ENCODE measurements at regions not wholly inside any gene's neighbourhood (a gene's known extent, or its start where the extent isn't known, plus 50 kb on each side); places are given as distances from the start of the nearest gene placed in this dataset.
A peak's percentile ranks its signal among the peaks of the same experiment; 100 is the strongest.

DNA sequence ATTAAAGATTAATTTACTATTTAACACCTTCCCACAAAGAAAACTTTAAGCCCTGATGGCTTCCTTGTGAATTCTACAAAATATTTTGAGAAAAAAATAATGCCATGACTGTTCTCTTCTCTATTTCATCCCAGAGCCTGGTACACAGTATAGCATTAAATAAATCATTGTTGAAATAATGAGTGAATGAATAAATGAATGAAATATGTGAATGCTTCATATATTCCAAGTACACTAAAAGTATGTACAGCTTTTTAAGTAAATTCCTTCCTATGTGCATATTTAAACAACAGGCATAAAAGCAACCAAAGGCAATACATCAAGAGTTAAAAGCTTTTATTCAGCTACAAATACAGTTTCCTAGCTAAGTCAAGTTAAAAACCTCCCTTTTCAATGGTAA lies 144.9 kb upstream of the CCDC196 start:
- BruUV-seq (replicated peaks), result no TSS peak
- no peak overlapping the region for H3K27ac Mint-ChIP-seq (ENCODE audit: low read depth, unreplicated experiment)
- ChIA-PET CTCF (no interaction called here), POLR2A (no interaction called here)
- TF ChIP-seq, protein P1, sequence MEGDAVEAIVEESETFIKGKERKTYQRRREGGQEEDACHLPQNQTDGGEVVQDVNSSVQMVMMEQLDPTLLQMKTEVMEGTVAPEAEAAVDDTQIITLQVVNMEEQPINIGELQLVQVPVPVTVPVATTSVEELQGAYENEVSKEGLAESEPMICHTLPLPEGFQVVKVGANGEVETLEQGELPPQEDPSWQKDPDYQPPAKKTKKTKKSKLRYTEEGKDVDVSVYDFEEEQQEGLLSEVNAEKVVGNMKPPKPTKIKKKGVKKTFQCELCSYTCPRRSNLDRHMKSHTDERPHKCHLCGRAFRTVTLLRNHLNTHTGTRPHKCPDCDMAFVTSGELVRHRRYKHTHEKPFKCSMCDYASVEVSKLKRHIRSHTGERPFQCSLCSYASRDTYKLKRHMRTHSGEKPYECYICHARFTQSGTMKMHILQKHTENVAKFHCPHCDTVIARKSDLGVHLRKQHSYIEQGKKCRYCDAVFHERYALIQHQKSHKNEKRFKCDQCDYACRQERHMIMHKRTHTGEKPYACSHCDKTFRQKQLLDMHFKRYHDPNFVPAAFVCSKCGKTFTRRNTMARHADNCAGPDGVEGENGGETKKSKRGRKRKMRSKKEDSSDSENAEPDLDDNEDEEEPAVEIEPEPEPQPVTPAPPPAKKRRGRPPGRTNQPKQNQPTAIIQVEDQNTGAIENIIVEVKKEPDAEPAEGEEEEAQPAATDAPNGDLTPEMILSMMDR (IDR thresholded peaks at IDR 0.05; ENCODE audit: unreplicated experiment), result no peak
- DNase-seq (ENCODE audit: unreplicated experiment), result no peak
- no peaks in the 10 kb centered on the region for H3K27me3 Mint-ChIP-seq (ENCODE audit: insufficient read depth, unreplicated experiment)
- H3K4me3 Mint-ChIP-seq (ENCODE audit: unreplicated experiment), result no peak overlapping the region
- H3K36me3 Mint-ChIP-seq (ENCODE audit: insufficient read depth, unreplicated experiment), result no peaks in the 10 kb centered on the region
- peaks cover 5% of the 10 kb centered on the region for H3K4me1 Mint-ChIP-seq (ENCODE audit: insufficient read depth, unreplicated experiment)
- no peaks in the 10 kb centered on the region for H3K9me3 Mint-ChIP-seq (ENCODE audit: unreplicated experiment)
- intact Hi-C loops (cut with micrococcal nuclease), result no loop called here

DNA sequence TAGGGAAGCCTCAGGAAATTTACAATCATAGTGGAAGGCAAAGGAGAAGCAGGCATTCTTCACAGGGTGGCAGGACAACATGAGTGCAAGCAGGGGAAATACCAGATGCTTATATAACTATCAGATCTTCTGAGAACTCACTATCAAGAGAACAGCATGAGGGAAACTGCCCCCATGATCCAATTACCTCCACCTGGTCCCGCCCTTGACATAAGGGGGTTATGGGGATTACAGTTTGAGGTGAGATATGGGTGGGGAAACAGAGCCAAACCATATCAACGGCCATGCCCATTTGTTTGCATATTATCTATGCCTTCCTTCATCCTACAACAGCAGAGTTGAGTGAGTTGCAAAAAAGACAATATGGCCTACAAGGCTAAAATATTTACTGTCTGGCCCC lies 140.2 kb upstream of the CCDC196 start:
- CTCF ChIA-PET, result no interaction called here
- intact Hi-C loops (cut with micrococcal nuclease), result no loop called here
- H3K4me3 Mint-ChIP-seq (ENCODE audit: unreplicated experiment), result no peak overlapping the region
- H3K4me1 Mint-ChIP-seq (ENCODE audit: insufficient read depth, unreplicated experiment), result peaks cover 5% of the 10 kb centered on the region
- H3K36me3 Mint-ChIP-seq (ENCODE audit: insufficient read depth, unreplicated experiment), result no peaks in the 10 kb centered on the region
- BruUV-seq (replicated peaks), result no TSS peak
- POLR2A ChIA-PET, result no interaction called here
- TF ChIP-seq, protein P1 (IDR thresholded peaks at IDR 0.05; ENCODE audit: unreplicated experiment), result no peak
- H3K27me3 Mint-ChIP-seq (ENCODE audit: insufficient read depth, unreplicated experiment), result no peaks in the 10 kb centered on the region
- H3K9me3 Mint-ChIP-seq (ENCODE audit: unreplicated experiment), result peaks cover 23% of the 10 kb centered on the region
- no peak for DNase-seq (ENCODE audit: unreplicated experiment)
- no peak overlapping the region for H3K27ac Mint-ChIP-seq (ENCODE audit: low read depth, unreplicated experiment)

DNA sequence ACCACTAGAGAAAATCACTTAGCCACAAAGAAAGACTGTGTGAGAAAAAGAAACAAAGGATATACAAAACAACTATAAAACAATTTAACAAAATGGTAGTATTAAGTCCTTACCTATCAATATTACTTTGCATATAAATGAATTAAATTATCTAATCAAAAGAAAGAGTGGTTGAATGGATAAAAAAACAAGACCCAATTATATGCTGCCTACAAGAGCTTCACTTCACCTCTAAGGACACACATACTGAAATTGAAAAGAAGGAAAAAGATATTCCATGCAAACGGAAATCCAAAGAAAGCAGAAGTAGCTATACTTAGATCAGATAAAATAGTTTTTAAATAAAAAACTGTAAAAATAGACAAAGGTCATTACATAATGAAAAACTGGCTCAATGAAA lies 134.9 kb upstream of the CCDC196 start:
- intact Hi-C loops (cut with micrococcal nuclease), result no loop called here
- H3K9me3 Mint-ChIP-seq (ENCODE audit: unreplicated experiment), result peaks cover 29% of the 10 kb centered on the region
- H3K4me3 Mint-ChIP-seq (ENCODE audit: unreplicated experiment), result no peak overlapping the region
- no peaks in the 10 kb centered on the region for H3K4me1 Mint-ChIP-seq (ENCODE audit: insufficient read depth, unreplicated experiment)
- H3K27me3 Mint-ChIP-seq (ENCODE audit: insufficient read depth, unreplicated experiment), result no peaks in the 10 kb centered on the region
- H3K36me3 Mint-ChIP-seq (ENCODE audit: insufficient read depth, unreplicated experiment), result no peaks in the 10 kb centered on the region
- TF ChIP-seq, protein P1 (IDR thresholded peaks at IDR 0.05; ENCODE audit: unreplicated experiment), result no peak
- BruUV-seq (replicated peaks), result no TSS peak
- H3K27ac Mint-ChIP-seq (ENCODE audit: low read depth, unreplicated experiment), result no peak overlapping the region
- DNase-seq (ENCODE audit: unreplicated experiment), result no peak
- ChIA-PET CTCF (interaction anchor here (0.6 to 2.6 kb wide), 3 partner anchors 8 to 936 kb away, joined by 3 to 24 read pairs (median 4); no protein-coding TSS in a partner anchor), POLR2A (no interaction called here)

DNA sequence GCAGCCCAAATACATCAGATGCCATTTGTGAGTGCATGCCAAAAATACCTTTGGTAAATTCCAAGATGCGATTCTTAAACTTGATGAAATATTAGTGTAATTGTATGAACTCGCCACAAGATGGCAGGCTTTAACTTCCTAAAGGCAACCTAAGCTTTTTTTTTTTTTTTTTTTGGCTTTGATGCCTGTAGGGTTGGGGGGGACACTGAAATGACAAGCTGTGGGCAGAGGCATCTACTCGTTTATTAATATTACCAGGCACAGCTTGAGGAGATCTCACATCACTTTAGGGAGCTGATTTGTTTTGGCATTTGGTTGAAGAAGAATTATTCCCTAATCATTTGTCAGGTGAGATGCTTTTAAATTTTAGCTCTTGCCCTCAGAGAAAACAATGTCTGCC lies 126.7 kb upstream of the CCDC196 start:
- CTCF ChIA-PET, result interaction anchor here (0.6 to 6.5 kb wide), 64 partner anchors 9 to 1389 kb away, joined by 3 to 103 read pairs (median 4); partner anchors contain the start of genes ATP6V1D and EIF2S1
- POLR2A ChIA-PET, result interaction anchor here (0.6 to 1.0 kb wide), 2 partner anchors 10 to 284 kb away, joined by 3 to 5 read pairs; no protein-coding TSS in a partner anchor
- Mint-ChIP-seq H3K36me3 (ENCODE audit: insufficient read depth, unreplicated experiment) (no peaks in the 10 kb centered on the region), H3K27me3 (ENCODE audit: insufficient read depth, unreplicated experiment) (no peaks in the 10 kb centered on the region), H3K4me3 (ENCODE audit: unreplicated experiment) (no peak overlapping the region), H3K27ac (ENCODE audit: low read depth, unreplicated experiment) (no peak overlapping the region), H3K9me3 (ENCODE audit: unreplicated experiment) (peaks cover 3% of the 10 kb centered on the region), H3K4me1 (ENCODE audit: insufficient read depth, unreplicated experiment) (no peaks in the 10 kb centered on the region)
- BruUV-seq (replicated peaks), result no TSS peak
- TF ChIP-seq, protein P1 (IDR thresholded peaks at IDR 0.05; ENCODE audit: unreplicated experiment), result peak; percentile 62
- intact Hi-C loops (cut with micrococcal nuclease), result loop anchor here (1.0 kb wide), 1 partner anchor 44 kb away; no protein-coding TSS in a partner anchor
- peak; percentile 65 for DNase-seq (ENCODE audit: unreplicated experiment)

Measured in MCF 10A (cell line).